ENCODE measurements at regions not wholly inside any gene's neighbourhood (a gene's known extent, or its start where the extent isn't known, plus 50 kb on each side); places are given as distances from the start of the nearest gene placed in this dataset.

GRCh38 chr18:27235218-27235870 is 50.2 kb upstream of the CHST9 start:
- no peak for DNase-seq (ENCODE audit: extremely low read depth, low read depth, low spot score)

Measured in glomerular endothelial cell (primary cell).